Gastrocnemius medialis (tissue), 4 donors: ENCODE measurements at regions not wholly inside any gene's neighbourhood (a gene's known extent, or its start where the extent isn't known, plus 50 kb on each side); places are given as distances from the start of the nearest gene placed in this dataset.

Source experiments
- ATAC-seq, 2 donors: fragments of 150-250 bp; one replicate each; pipeline ENCODE4 v1.9.1; 2016
- DNase-seq, 2 donors: peaks; one replicate each; pipeline ENCODE4 v3.0.0-alpha.2; 2019
- H3K27ac ChIP-seq, 4 donors: fragments of 200-600 bp; sonication (generic); 1 replicate in 1 of 4; 2 replicates in 3 of 4; pipeline ENCODE4 v1.5.1; 2016 to 2018; ENCODE audit warnings: mild to moderate bottlenecking in 2 of 4, moderate library complexity in 1 of 4
- H3K27me3 ChIP-seq, 3 donors: fragments of 200-600 bp; sonication (generic) in 2 of 3; 1 replicate in 1 of 3; 2 replicates in 2 of 3; pipeline versions ENCODE4 v1.5.1 to v1.6.0; 2016 to 2019; ENCODE audit warnings: mild to moderate bottlenecking in 1 of 3, moderate library complexity in 1 of 3
- H3K36me3 ChIP-seq, 2 donors: fragments of 200-600 bp; sonication (generic) in 1 of 2; one replicate each; pipeline ENCODE4 v1.5.1; 2017 to 2018
- H3K4me1 ChIP-seq, 2 donors: fragments of 200-600 bp; sonication (generic) in 1 of 2; one replicate each; pipeline ENCODE4 v1.5.1; 2016 to 2017; ENCODE audit warnings: mild to moderate bottlenecking in 2 of 2
- H3K4me3 ChIP-seq, 4 donors: fragments of 200-600 bp; sonication (generic) in 3 of 4; 1 replicate in 1 of 4; 2 replicates in 3 of 4; pipeline ENCODE4 v1.5.1; 2016 to 2019; ENCODE audit warnings: mild to moderate bottlenecking in 2 of 4
- H3K9me3 ChIP-seq, 3 donors: fragments of 200-600 bp; sonication (generic) in 2 of 3; 1 replicate in 1 of 3; 2 replicates in 2 of 3; pipeline ENCODE4 v1.5.1; 2016 to 2019
- CTCF ChIP-seq, 5 experiments: fragments of 450-650 bp in 3 of 5; fragments of 200-600 bp in 2 of 5; sonication (generic) in 2 of 5; IDR thresholded peaks in 4 of 5; conservative IDR thresholded peaks in 1 of 5; 1 replicate in 4 of 5; 2 replicates in 1 of 5; pipeline ENCODE4 v1.5.1; 2016 to 2019; ENCODE audit warnings: antibody characterized with exemption in 5 of 5, mild to moderate bottlenecking in 3 of 5, moderate library complexity in 3 of 5
- POLR2A ChIP-seq, 2 donors: fragments of 450-650 bp; IDR thresholded peaks; one replicate each; pipeline ENCODE4 v1.6.1; 2017; ENCODE audit warnings: antibody characterized with exemption in 2 of 2, mild to moderate bottlenecking in 2 of 2, moderate library complexity in 2 of 2
- in situ Hi-C, 4 donors: fragments of 200-750 bp; cut with MboI; loops; one replicate each; pipeline versions ENCODE4 v1.15.0 to v1.8.0; 2017; ENCODE audit warnings: low sequenced_read_pairs in 4 of 4
- intact Hi-C: fragments of 100-400 bp; cut with DNase I; formaldehyde crosslinking; loops from one replicate; pipeline ENCODE4 v1.15.1; 2023; ENCODE audit warnings: low total_unique reads

GRCh38 chr5:159669559-159669958 is 246.7 kb upstream of the ADRA1B start:
- ATAC-seq = no peak
- no peaks in the 10 kb centered on the region for H3K9me3 ChIP-seq
- DNase-seq = no peak
- no peak overlapping the region for H3K27ac ChIP-seq
- no peak for TF ChIP-seq CTCF (IDR thresholded peaks at IDR 0.05 in 4 of 5, conservative IDR thresholded peaks at IDR 0.05 in 1 of 5)
- no peak for TF ChIP-seq POLR2A (IDR thresholded peaks at IDR 0.05)
- H3K4me1 ChIP-seq = no peaks in the 10 kb centered on the region
- no peaks in the 10 kb centered on the region for H3K36me3 ChIP-seq
- intact Hi-C loops = no loop called here
- no peaks in the 10 kb centered on the region for H3K27me3 ChIP-seq
- in situ Hi-C loops = no loop called here
- H3K4me3 ChIP-seq = no peak overlapping the region

- ATAC-seq = no peak
- Histone ChIP-seq H3K36me3 (no peaks in the 10 kb centered on the region), H3K27ac (no peak overlapping the region), H3K9me3 (no peaks in the 10 kb centered on the region), H3K4me3 (no peak overlapping the region), H3K4me1 (no peaks in the 10 kb centered on the region), H3K27me3 (no peaks in the 10 kb centered on the region)
- intact Hi-C loops = no loop called here
- no peak for DNase-seq
- TF ChIP-seq POLR2A (IDR thresholded peaks at IDR 0.05) (no peak), CTCF (IDR thresholded peaks at IDR 0.05 in 4 of 5, conservative IDR thresholded peaks at IDR 0.05 in 1 of 5) (no peak)
- in situ Hi-C loops = no loop called here
These were observed 244.4 kb upstream of the ADRA1B start for GRCh38 chr5:159671886-159672285.

- H3K36me3 ChIP-seq = no peaks in the 10 kb centered on the region
- in situ Hi-C loops = no loop called here
These were observed 242.7 kb upstream of the ADRA1B start for GRCh38 chr5:159673538-159673937.

DNA sequence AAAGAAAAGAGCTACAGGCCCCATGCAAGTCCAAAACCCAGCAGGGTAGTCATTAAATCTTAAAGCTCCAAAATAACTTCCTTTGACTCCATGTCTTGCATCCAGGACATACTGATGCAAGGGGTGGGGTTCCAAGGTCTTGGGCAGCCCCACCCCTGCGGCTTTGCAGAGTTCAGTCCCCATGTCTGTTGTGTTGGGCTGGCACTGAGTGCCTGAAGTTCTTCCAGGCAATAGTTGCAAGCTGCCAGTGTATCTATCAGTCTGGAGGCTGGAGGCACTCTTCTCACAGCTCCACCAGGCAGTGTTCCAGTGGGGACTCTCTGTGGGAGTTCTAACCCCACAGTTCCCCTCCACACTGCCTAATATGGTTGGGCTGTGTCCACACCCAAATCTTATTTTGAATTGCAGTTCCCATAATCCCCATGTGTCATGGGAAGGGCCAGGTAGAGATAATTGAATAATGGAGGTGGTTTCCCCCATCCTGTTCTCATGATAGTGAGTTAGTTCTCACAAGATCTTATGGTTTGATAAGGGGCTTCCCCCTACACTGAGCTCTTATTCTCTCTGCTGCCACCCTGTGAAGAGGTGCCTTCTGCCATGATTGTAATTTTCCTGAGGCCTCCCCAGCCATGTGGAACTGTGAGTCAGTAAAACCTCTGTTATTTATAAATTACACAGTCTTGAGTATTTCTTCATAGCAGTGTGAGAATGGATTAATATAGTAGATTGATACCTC is 237.5 kb upstream of the ADRA1B start:
- DNase-seq = no peak
- no peak overlapping the region for H3K27ac ChIP-seq
- no peak overlapping the region for H3K4me3 ChIP-seq
- no peak for ATAC-seq
- TF ChIP-seq CTCF (IDR thresholded peaks at IDR 0.05 in 4 of 5, conservative IDR thresholded peaks at IDR 0.05 in 1 of 5) (no peak), POLR2A (IDR thresholded peaks at IDR 0.05) (no peak)
- intact Hi-C loops (no loop called here), in situ Hi-C loops (no loop called here)
- H3K36me3 ChIP-seq = no peaks in the 10 kb centered on the region
- no peaks in the 10 kb centered on the region for H3K9me3 ChIP-seq
- H3K4me1 ChIP-seq = no peaks in the 10 kb centered on the region
- no peaks in the 10 kb centered on the region for H3K27me3 ChIP-seq

More at GRCh38 chr5:159673538-159673937, 242.7 kb upstream of the ADRA1B start:
- TF ChIP-seq POLR2A (IDR thresholded peaks at IDR 0.05) (no peak), CTCF (IDR thresholded peaks at IDR 0.05 in 4 of 5, conservative IDR thresholded peaks at IDR 0.05 in 1 of 5) (no peak)
- H3K4me1 ChIP-seq = no peaks in the 10 kb centered on the region
- no peak for ATAC-seq
- no peaks in the 10 kb centered on the region for H3K27me3 ChIP-seq
- H3K27ac ChIP-seq = no peak overlapping the region
- no peaks in the 10 kb centered on the region for H3K9me3 ChIP-seq
- H3K4me3 ChIP-seq = no peak overlapping the region
- DNase-seq = no peak
- intact Hi-C loops = no loop called here

- no peaks in the 10 kb centered on the region for H3K27me3 ChIP-seq
- no peaks in the 10 kb centered on the region for H3K36me3 ChIP-seq
- no peak overlapping the region for H3K27ac ChIP-seq
- in situ Hi-C loops = no loop called here
- H3K9me3 ChIP-seq = no peaks in the 10 kb centered on the region
- TF ChIP-seq CTCF (IDR thresholded peaks at IDR 0.05 in 4 of 5, conservative IDR thresholded peaks at IDR 0.05 in 1 of 5) (no peak), POLR2A (IDR thresholded peaks at IDR 0.05) (no peak)
- DNase-seq (no peak), ATAC-seq (no peak)
- no peak overlapping the region for H3K4me3 ChIP-seq
- H3K4me1 ChIP-seq = no peaks in the 10 kb centered on the region
- intact Hi-C loops = no loop called here
These were observed 236.2 kb upstream of the ADRA1B start for GRCh38 chr5:159680095-159680494.
